ENCODE measurements at regions not wholly inside any gene's neighbourhood (a gene's known extent, or its start where the extent isn't known, plus 50 kb on each side); places are given as distances from the start of the nearest gene placed in this dataset.
"Not testable (repeated sequence)": the region's sequence is repeated elsewhere in the genome, so short reads cannot be mapped to it uniquely, and the experiment has no call there.

DNA sequence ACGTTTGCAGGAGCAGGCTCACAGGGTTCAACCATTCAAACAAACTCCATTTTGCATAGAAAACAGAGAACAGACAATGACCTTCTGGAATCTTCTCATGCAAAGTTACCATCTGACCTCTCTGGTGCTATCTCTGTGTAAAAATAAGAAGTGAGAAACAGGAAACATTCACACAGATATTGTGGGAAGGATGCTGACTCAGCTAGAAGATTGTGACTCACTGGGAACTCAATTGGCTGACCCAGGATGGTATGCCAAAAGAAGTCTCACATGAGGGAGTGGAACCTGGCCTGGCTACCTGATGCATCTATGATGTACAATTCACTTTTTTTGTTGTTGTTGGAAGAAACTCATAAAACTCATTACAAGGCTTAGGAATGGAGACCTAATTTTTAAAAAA, 61.1 kb upstream of the TBX18 start:
- Histone ChIP-seq H3K4me1 (ENCODE audit: control insufficient read depth in 2 of 2, insufficient read depth in 2 of 2, low read length in 2 of 2) (no peaks in the 10 kb centered on the region), H2AFZ (ENCODE audit: insufficient read depth, low read depth, low read length, poor library complexity, severe bottlenecking) (no peak overlapping the region), H4K20me1 (ENCODE audit: control insufficient read depth, insufficient read depth, low read length, poor library complexity, severe bottlenecking) (no peaks in the 10 kb centered on the region), H3K9me3 (ENCODE audit: control extremely low read depth in 1 of 3, control insufficient read depth in 2 of 3, insufficient read depth in 1 of 3, low read length in 2 of 3) (no peaks in the 10 kb centered on the region), H3K79me2 (ENCODE audit: control insufficient read depth, insufficient read depth, low read length) (no peaks in the 10 kb centered on the region), H3K4me2 (replicated peaks; ENCODE audit: low read depth, low read length, poor library complexity, severe bottlenecking) (no peak overlapping the region), H3K4me3 (ENCODE audit: control extremely low read depth in 1 of 5, extremely low read depth in 1 of 5, insufficient read depth in 1 of 5, low read depth in 2 of 5, low read length in 4 of 5) (no peak overlapping the region), H3K27ac (ENCODE audit: low read length in 2 of 2) (no peak overlapping the region), H3K27me3 (replicated peaks in 1 of 4; ENCODE audit: control extremely low read depth in 1 of 4, control insufficient read depth in 3 of 4, insufficient read depth in 4 of 4, low read length in 3 of 4) (no peaks in the 10 kb centered on the region), H3K36me3 (replicated peaks in 1 of 2; ENCODE audit: control extremely low read depth in 1 of 2, control insufficient read depth in 1 of 2, extremely low read depth in 1 of 2, insufficient read depth in 2 of 2, low read length in 1 of 2) (no peaks in the 10 kb centered on the region), H3K9ac (ENCODE audit: low read length) (no peak overlapping the region)
- Mint-ChIP-seq H3K27me3 (no peaks in the 10 kb centered on the region), H3K9me3 (ENCODE audit: insufficient read depth) (no peaks in the 10 kb centered on the region), H3K27ac (no peak overlapping the region), H3K4me1 (no peaks in the 10 kb centered on the region), H3K4me3 (no peak overlapping the region)
- TF ChIP-seq, protein P1, sequence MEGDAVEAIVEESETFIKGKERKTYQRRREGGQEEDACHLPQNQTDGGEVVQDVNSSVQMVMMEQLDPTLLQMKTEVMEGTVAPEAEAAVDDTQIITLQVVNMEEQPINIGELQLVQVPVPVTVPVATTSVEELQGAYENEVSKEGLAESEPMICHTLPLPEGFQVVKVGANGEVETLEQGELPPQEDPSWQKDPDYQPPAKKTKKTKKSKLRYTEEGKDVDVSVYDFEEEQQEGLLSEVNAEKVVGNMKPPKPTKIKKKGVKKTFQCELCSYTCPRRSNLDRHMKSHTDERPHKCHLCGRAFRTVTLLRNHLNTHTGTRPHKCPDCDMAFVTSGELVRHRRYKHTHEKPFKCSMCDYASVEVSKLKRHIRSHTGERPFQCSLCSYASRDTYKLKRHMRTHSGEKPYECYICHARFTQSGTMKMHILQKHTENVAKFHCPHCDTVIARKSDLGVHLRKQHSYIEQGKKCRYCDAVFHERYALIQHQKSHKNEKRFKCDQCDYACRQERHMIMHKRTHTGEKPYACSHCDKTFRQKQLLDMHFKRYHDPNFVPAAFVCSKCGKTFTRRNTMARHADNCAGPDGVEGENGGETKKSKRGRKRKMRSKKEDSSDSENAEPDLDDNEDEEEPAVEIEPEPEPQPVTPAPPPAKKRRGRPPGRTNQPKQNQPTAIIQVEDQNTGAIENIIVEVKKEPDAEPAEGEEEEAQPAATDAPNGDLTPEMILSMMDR (IDR thresholded peaks at IDR 0.05), result no peak
- no peak for TF ChIP-seq EZH2 (IDR thresholded peaks at IDR 0.05; ENCODE audit: borderline replicate concordance, insufficient read depth, low read depth, low read length, poor library complexity, severe bottlenecking)
- WGBS (ENCODE audit: insufficient coverage), result 82% methylated on average over 1 of the region's 1 CpG
- POLR2A ChIA-PET, result no interaction called here
- CTCF ChIA-PET, result no interaction called here
- intact Hi-C loops (cut with micrococcal nuclease), result no loop called here
- DNase-seq, result no peak
- ATAC-seq (ENCODE audit: low read depth), result no peak

DNA sequence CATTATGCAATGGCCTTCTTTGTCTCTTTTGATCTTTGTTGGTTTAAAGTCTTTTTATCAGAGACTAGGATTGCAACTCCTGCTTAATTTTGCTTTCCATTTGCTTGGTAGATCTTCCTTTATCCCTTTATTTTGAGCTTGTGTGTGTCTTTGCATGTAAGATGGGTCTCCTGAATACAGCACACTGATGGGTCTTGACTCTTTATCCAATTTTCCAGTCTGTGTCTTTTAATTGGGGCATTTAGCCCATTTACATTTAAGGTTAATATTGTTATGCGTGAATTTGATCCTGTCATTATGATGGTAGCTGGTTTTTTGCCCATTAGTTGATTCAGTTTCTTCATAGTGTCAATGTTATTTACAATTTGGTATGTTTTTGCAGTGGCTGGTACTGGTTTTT, 56.9 kb upstream of the TBX18 start:
- H3K9me3 Mint-ChIP-seq (ENCODE audit: insufficient read depth); H3K79me2 ChIP-seq (ENCODE audit: control insufficient read depth, insufficient read depth, low read length); ATAC-seq (ENCODE audit: low read depth); H3K27ac Mint-ChIP-seq; H3K4me1 ChIP-seq (ENCODE audit: control insufficient read depth in 2 of 2, insufficient read depth in 2 of 2, low read length in 2 of 2); H3K9ac ChIP-seq (ENCODE audit: low read length); DNase-seq; H3K27me3 ChIP-seq (replicated peaks in 1 of 4; ENCODE audit: control extremely low read depth in 1 of 4, control insufficient read depth in 3 of 4, insufficient read depth in 4 of 4, low read length in 3 of 4); POLR2A ChIA-PET; H3K36me3 ChIP-seq (replicated peaks in 1 of 2; ENCODE audit: control extremely low read depth in 1 of 2, control insufficient read depth in 1 of 2, extremely low read depth in 1 of 2, insufficient read depth in 2 of 2, low read length in 1 of 2); H4K20me1 ChIP-seq (ENCODE audit: control insufficient read depth, insufficient read depth, low read length, poor library complexity, severe bottlenecking); H3K4me3 ChIP-seq (ENCODE audit: control extremely low read depth in 1 of 5, extremely low read depth in 1 of 5, insufficient read depth in 1 of 5, low read depth in 2 of 5, low read length in 4 of 5); H3K27me3 Mint-ChIP-seq; H3K4me3 Mint-ChIP-seq; H3K9me3 ChIP-seq (ENCODE audit: control extremely low read depth in 1 of 3, control insufficient read depth in 2 of 3, insufficient read depth in 1 of 3, low read length in 2 of 3); CTCF ChIA-PET; intact Hi-C loops (cut with micrococcal nuclease); H3K4me1 Mint-ChIP-seq; H3K4me2 ChIP-seq (replicated peaks; ENCODE audit: low read depth, low read length, poor library complexity, severe bottlenecking); H3K27ac ChIP-seq (ENCODE audit: low read length in 2 of 2); H2AFZ ChIP-seq (ENCODE audit: insufficient read depth, low read depth, low read length, poor library complexity, severe bottlenecking): not testable (repeated sequence)
- no CpG with 5 or more reads among the region's 1 CpG for WGBS (ENCODE audit: insufficient coverage)

All from B cell (primary cell).